ENCODE measurements at regions not wholly inside any gene's neighbourhood (a gene's known extent, or its start where the extent isn't known, plus 50 kb on each side); places are given as distances from the start of the nearest gene placed in this dataset.

GRCh38 chr9:115171921-115172388 lies 54.0 kb upstream of the TNC start:
- Histone ChIP-seq H3K9ac (no peak overlapping the region), H3K36me3 (replicated peaks in 1 of 2; ENCODE audit: control insufficient read depth in 1 of 2, insufficient read depth in 2 of 2, low read length in 1 of 2) (no peaks in the 10 kb centered on the region), H3K4me2 (no peak overlapping the region), H3K4me3 (ENCODE audit: low read depth in 2 of 2, low read length in 1 of 2) (no peak overlapping the region), H2AFZ (ENCODE audit: low read depth) (no peak overlapping the region), H3K9me3 (no peaks in the 10 kb centered on the region; the same call in 1 of the 2 replicates), H3K27ac (ENCODE audit: low read depth in 2 of 2, low read length in 1 of 2) (no peak overlapping the region), H3F3A (replicated peaks; ENCODE audit: insufficient read depth) (peaks cover 10% of the 10 kb centered on the region), H3K9me2 (no peaks in the 10 kb centered on the region), H3K79me2 (ENCODE audit: insufficient read depth) (no peaks in the 10 kb centered on the region), H4K20me1 (ENCODE audit: insufficient read depth) (no peaks in the 10 kb centered on the region), H3K4me1 (ENCODE audit: control insufficient read depth in 1 of 2, insufficient read depth in 2 of 2, low read depth in 1 of 2, low read length in 1 of 2) (peaks cover 2 to 17% of the 10 kb centered on the region in 2 experiments; a peak in 3 of 4 replicates), H3K27me3 (ENCODE audit: insufficient read depth) (no peaks in the 10 kb centered on the region)
- ChIA-PET CTCF (no interaction called here), POLR2A (no interaction called here)
- 97% methylated on average over 3 of the region's 3 CpGs for WGBS (ENCODE audit: low lambda C conversion rate)
- DNase-seq, result no peak
- TF ChIP-seq PBX3 (IDR thresholded peaks at IDR 0.05) (no peak), TCF12 (IDR thresholded peaks at IDR 0.05) (no peak), TEAD4 (IDR thresholded peaks at IDR 0.05; ENCODE audit: borderline replicate concordance, insufficient read depth) (no peak), SIN3A (IDR thresholded peaks at IDR 0.05; ENCODE audit: borderline replicate concordance, low read depth, low read length) (no peak), CTCF (IDR thresholded peaks at IDR 0.05) (no peak), MAX (IDR thresholded peaks at IDR 0.05; ENCODE audit: low read depth) (no peak), USF1 (IDR thresholded peaks at IDR 0.05; ENCODE audit: borderline replicate concordance, low read depth) (no peak), NRF1 (IDR thresholded peaks at IDR 0.05; ENCODE audit: low read depth, low read length) (no peak), RAD21 (IDR thresholded peaks at IDR 0.05; ENCODE audit: low read length) (no peak)

GRCh38 chr9:115182264-115182663 lies 64.3 kb upstream of the TNC start:
- H3K9me2 ChIP-seq, result no peaks in the 10 kb centered on the region
- TF ChIP-seq SMC3 (IDR thresholded peaks at IDR 0.05; ENCODE audit: low read depth, low read length) (no peak), YY1 (IDR thresholded peaks at IDR 0.05; ENCODE audit: low read depth) (no peak), NRF1 (IDR thresholded peaks at IDR 0.05; ENCODE audit: low read depth, low read length) (no peak), CHD2 (IDR thresholded peaks at IDR 0.05; ENCODE audit: low read length, partially characterized antibody) (no peak), RCOR1 (IDR thresholded peaks at IDR 0.05; ENCODE audit: low read length) (no peak), NFIC (IDR thresholded peaks at IDR 0.05; ENCODE audit: borderline replicate concordance) (no peak), RFX5 (IDR thresholded peaks at IDR 0.05; ENCODE audit: low read length) (no peak)
- no peaks in the 10 kb centered on the region for H3K27me3 ChIP-seq (ENCODE audit: insufficient read depth)
- peak overlapping the region; percentile 13; the same call in 1 of the 2 replicates for H2AFZ ChIP-seq (ENCODE audit: low read depth)
- H3K27ac ChIP-seq (ENCODE audit: low read depth in 2 of 2, low read length in 1 of 2), result no peak overlapping the region
- WGBS (ENCODE audit: low lambda C conversion rate), result 88% methylated on average over 1 of the region's 1 CpG
- no peaks in the 10 kb centered on the region for H3K4me1 ChIP-seq (ENCODE audit: control insufficient read depth in 1 of 2, insufficient read depth in 2 of 2, low read depth in 1 of 2, low read length in 1 of 2)
- H3K79me2 ChIP-seq (ENCODE audit: insufficient read depth), result no peaks in the 10 kb centered on the region
- H3K36me3 ChIP-seq (replicated peaks in 1 of 2; ENCODE audit: control insufficient read depth in 1 of 2, insufficient read depth in 2 of 2, low read length in 1 of 2), result no peaks in the 10 kb centered on the region
- DNase-seq, result no peak
- no peaks in the 10 kb centered on the region for H3F3A ChIP-seq (replicated peaks; ENCODE audit: insufficient read depth)
- no peak overlapping the region for H3K9ac ChIP-seq
- no peaks in the 10 kb centered on the region for H3K9me3 ChIP-seq
- no peak overlapping the region for H3K4me2 ChIP-seq
- ChIA-PET POLR2A (no interaction called here), CTCF (interaction anchor here (0.8 kb wide), 1 partner anchor 10 kb away, joined by 3 read pairs; no protein-coding TSS in a partner anchor)
- H4K20me1 ChIP-seq (ENCODE audit: insufficient read depth), result no peaks in the 10 kb centered on the region
- no peak overlapping the region for H3K4me3 ChIP-seq (ENCODE audit: low read depth in 2 of 2, low read length in 1 of 2)

Data from SK-N-SH (cell line).